Endodermal cell (in vitro differentiated cells): ENCODE measurements at regions not wholly inside any gene's neighbourhood (a gene's known extent, or its start where the extent isn't known, plus 50 kb on each side); places are given as distances from the start of the nearest gene placed in this dataset.

Source experiments
- DNase-seq: peaks from one replicate; pipeline ENCODE4 v3.0.0-alpha.2; 2017
- H3K27ac ChIP-seq: 2 replicates; pipeline ENCODE4 v1.5.1; 2013; ENCODE audit warnings: mild to moderate bottlenecking, low read depth, low read length, moderate library complexity
- H3K27me3 ChIP-seq: 2 replicates; pipeline ENCODE4 v1.6.1; 2013; ENCODE audit warnings: mild to moderate bottlenecking, low read length, moderate library complexity; ENCODE audit not compliant: insufficient read depth, control insufficient read depth, poor library complexity, severe bottlenecking
- H3K36me3 ChIP-seq: 2 replicates; pipeline ENCODE4 v1.7.0; 2013; ENCODE audit warnings: mild to moderate bottlenecking, low read length, moderate library complexity; ENCODE audit not compliant: control insufficient read depth, insufficient read depth
- H3K4me1 ChIP-seq: one replicate; pipeline ENCODE4 v1.7.0; 2013; ENCODE audit warnings: low read length; ENCODE audit not compliant: control insufficient read depth, insufficient read depth
- H3K4me3 ChIP-seq: 2 replicates; pipeline ENCODE4 v1.5.1; 2013; ENCODE audit warnings: mild to moderate bottlenecking, low read length, moderate library complexity
- H3K9ac ChIP-seq: 2 replicates; pipeline ENCODE4 v1.6.1; 2013; ENCODE audit warnings: mild to moderate bottlenecking, low read length, moderate library complexity; ENCODE audit not compliant: poor library complexity, severe bottlenecking; ENCODE audit errors: extremely low read depth
- H3K9me3 ChIP-seq: 2 replicates; pipeline ENCODE4 v1.6.1; 2013; ENCODE audit warnings: mild to moderate bottlenecking, low read length, moderate library complexity; ENCODE audit not compliant: control insufficient read depth
- H3K27ac Mint-ChIP-seq: 2 replicates; pipeline ENCODE4 v1.8.0; 2020; ENCODE audit warnings: mixed read lengths
- H3K27me3 Mint-ChIP-seq: 2 replicates; pipeline ENCODE4 v1.8.0; 2021; ENCODE audit warnings: mild to moderate bottlenecking, mixed read lengths; ENCODE audit not compliant: insufficient read depth
- H3K36me3 Mint-ChIP-seq: 2 replicates; pipeline ENCODE4 v1.8.0; 2020; ENCODE audit warnings: low read depth, mixed read lengths
- H3K4me1 Mint-ChIP-seq: 2 replicates; pipeline ENCODE4 v1.8.0; 2020; ENCODE audit warnings: mixed read lengths
- H3K4me3 Mint-ChIP-seq: 2 replicates; pipeline ENCODE4 v1.8.0; 2020; ENCODE audit warnings: mild to moderate bottlenecking, moderate library complexity, mixed read lengths
- H3K9me3 Mint-ChIP-seq: 2 replicates; pipeline ENCODE4 v1.8.0; 2020; ENCODE audit warnings: mild to moderate bottlenecking, mixed read lengths
- CTCF ChIP-seq: fragments of 200-600 bp; sonication (generic); conservative IDR thresholded peaks from 2 replicates; pipeline ENCODE4 v1.5.0; 2021; ENCODE audit warnings: antibody characterized with exemption, mild to moderate bottlenecking
- WGBS, 2 experiments: methylation state at CpG; one replicate each; pipeline versions ENCODE4 v1.1.5 to v1.1.7; 2013; ENCODE audit warnings: missing lambda C conversion rate in 2 of 2, mixed read lengths in 1 of 2; ENCODE audit not compliant: insufficient coverage in 1 of 2, insufficient read length in 1 of 2; 5-methylcytosine and 5-hydroxymethylcytosine counted together

- DNase-seq, result no peak
- Mint-ChIP-seq H3K4me1 (peaks cover 2% of the 10 kb centered on the region), H3K27me3 (no peaks in the 10 kb centered on the region), H3K9me3 (no peaks in the 10 kb centered on the region), H3K4me3 (no peak overlapping the region), H3K27ac (no peak overlapping the region), H3K36me3 (no peaks in the 10 kb centered on the region)
- Histone ChIP-seq H3K9ac (no peak overlapping the region), H3K9me3 (no peaks in the 10 kb centered on the region), H3K27ac (no peak overlapping the region), H3K4me1 (no peaks in the 10 kb centered on the region), H3K36me3 (no peaks in the 10 kb centered on the region), H3K4me3 (no peak overlapping the region), H3K27me3 (no peaks in the 10 kb centered on the region)
- no peak for TF ChIP-seq CTCF
- 94 to 100% methylated on average over 2 to 6 of the region's 6 CpGs for WGBS, 2 experiments
Observed at GRCh38 chr7:136130511-136131303, 153.5 kb upstream of the MTPN start.

GRCh38 chr7:136128050-136128449 lies 150.9 kb upstream of the MTPN start:
- no peak overlapping the region for H3K4me3 Mint-ChIP-seq

GRCh38 chr7:136123352-136123751 lies 146.2 kb upstream of the MTPN start:
- no peak overlapping the region for H3K27ac ChIP-seq
- no peak overlapping the region for H3K9ac ChIP-seq
- TF ChIP-seq CTCF, result no peak
- WGBS, 2 experiments, result 83 to 100% methylated on average over 2 to 3 of the region's 3 CpGs
- Mint-ChIP-seq H3K9me3 (no peaks in the 10 kb centered on the region), H3K4me3 (no peak overlapping the region), H3K27me3 (peaks cover 9% of the 10 kb centered on the region), H3K4me1 (no peaks in the 10 kb centered on the region), H3K36me3 (no peaks in the 10 kb centered on the region), H3K27ac (no peak overlapping the region)
- DNase-seq, result no peak
- H3K4me3 ChIP-seq, result no peak overlapping the region
- no peaks in the 10 kb centered on the region for H3K4me1 ChIP-seq
- no peaks in the 10 kb centered on the region for H3K36me3 ChIP-seq
- H3K27me3 ChIP-seq, result no peaks in the 10 kb centered on the region
- H3K9me3 ChIP-seq, result no peaks in the 10 kb centered on the region

More at GRCh38 chr7:136128050-136128449, 150.9 kb upstream of the MTPN start:
- TF ChIP-seq CTCF, result no peak
- DNase-seq, result no peak
- WGBS, 2 experiments, result 89 to 100% methylated on average over 1 to 3 of the region's 3 CpGs
- Mint-ChIP-seq H3K4me1 (peaks cover 2% of the 10 kb centered on the region), H3K36me3 (no peaks in the 10 kb centered on the region), H3K9me3 (no peaks in the 10 kb centered on the region), H3K27ac (no peak overlapping the region), H3K27me3 (peaks cover 9% of the 10 kb centered on the region)
- Histone ChIP-seq H3K27me3 (no peaks in the 10 kb centered on the region), H3K27ac (no peak overlapping the region), H3K4me3 (no peak overlapping the region), H3K4me1 (no peaks in the 10 kb centered on the region), H3K36me3 (no peaks in the 10 kb centered on the region), H3K9me3 (no peaks in the 10 kb centered on the region), H3K9ac (no peak overlapping the region)
